Astrocyte (in vitro differentiated cells and primary cell): ENCODE measurements at regions not wholly inside any gene's neighbourhood (a gene's known extent, or its start where the extent isn't known, plus 50 kb on each side); places are given as distances from the start of the nearest gene placed in this dataset.
"Not testable (repeated sequence)": the region's sequence is repeated elsewhere in the genome, so short reads cannot be mapped to it uniquely, and the experiment has no call there.

ENCODE experiments used
- DNase-seq: peaks from one replicate; pipeline ENCODE4 v3.0.0-alpha.2; 2010; ENCODE audit warnings: low read depth
- FAIRE-seq: peaks from 2 replicates; lab custom pipeline; 2011; peaks lifted over from hg19 to GRCh38; lab: Jason Lieb, UNC
- H2AFZ ChIP-seq: 2 replicates; pipeline ENCODE4 v1.6.0; 2012; ENCODE audit warnings: low read depth, low read length, inconsistent platforms
- H3K27ac ChIP-seq: 2 replicates; pipeline ENCODE4 v1.5.1; 2011; ENCODE audit warnings: low read depth, low read length, inconsistent platforms
- H3K27me3 ChIP-seq: 2 replicates; pipeline ENCODE4 v1.6.0; 2011; ENCODE audit warnings: low read length, inconsistent platforms; ENCODE audit not compliant: insufficient read depth
- H3K36me3 ChIP-seq: 2 replicates; pipeline ENCODE4 v1.5.1; 2011; ENCODE audit warnings: low read length, inconsistent platforms; ENCODE audit not compliant: insufficient read depth
- H3K4me1 ChIP-seq: 2 replicates; pipeline ENCODE4 v1.5.1; 2011; ENCODE audit warnings: low read length, inconsistent platforms; ENCODE audit not compliant: insufficient read depth
- H3K4me2 ChIP-seq: 2 replicates; pipeline ENCODE4 v1.6.0; 2012; ENCODE audit warnings: low read length, inconsistent platforms
- H3K4me3 ChIP-seq: 2 replicates; pipeline ENCODE4 v1.5.1; 2011; ENCODE audit warnings: low read depth, mild to moderate bottlenecking, low read length, inconsistent platforms; ENCODE audit not compliant: insufficient read depth
- H3K79me2 ChIP-seq: 2 replicates; pipeline ENCODE4 v1.6.0; 2012; ENCODE audit warnings: mild to moderate bottlenecking, low read length, inconsistent platforms; ENCODE audit not compliant: insufficient read depth
- H3K9ac ChIP-seq: 2 replicates; pipeline ENCODE4 v1.6.0; 2012; ENCODE audit warnings: mild to moderate bottlenecking, low read length, inconsistent platforms
- H3K9me3 ChIP-seq: 2 replicates; pipeline ENCODE4 v1.5.1; 2012; ENCODE audit warnings: low read depth, mild to moderate bottlenecking, low read length, inconsistent platforms; ENCODE audit not compliant: insufficient read depth
- H4K20me1 ChIP-seq: 2 replicates; pipeline ENCODE4 v1.6.0; 2012; ENCODE audit warnings: low read length, inconsistent platforms; ENCODE audit not compliant: insufficient read depth
- H3K27ac Mint-ChIP-seq: one replicate; pipeline ENCODE4 v1.8.0; 2021; ENCODE audit warnings: mild to moderate bottlenecking, mixed read lengths; ENCODE audit not compliant: unreplicated experiment
- H3K27me3 Mint-ChIP-seq: one replicate; pipeline ENCODE4 v1.8.0; 2021; ENCODE audit warnings: low read depth, mixed read lengths; ENCODE audit not compliant: unreplicated experiment
- H3K36me3 Mint-ChIP-seq: one replicate; pipeline ENCODE4 v1.8.0; 2021; ENCODE audit warnings: low read depth, mixed read lengths; ENCODE audit not compliant: unreplicated experiment
- H3K4me1 Mint-ChIP-seq: one replicate; pipeline ENCODE4 v1.8.0; 2021; ENCODE audit warnings: low read depth, mixed read lengths; ENCODE audit not compliant: unreplicated experiment
- H3K4me3 Mint-ChIP-seq: one replicate; pipeline ENCODE4 v1.8.0; 2021; ENCODE audit warnings: mild to moderate bottlenecking, moderate library complexity, mixed read lengths; ENCODE audit not compliant: unreplicated experiment
- H3K9me3 Mint-ChIP-seq: one replicate; pipeline ENCODE4 v1.8.0; 2021; ENCODE audit warnings: mild to moderate bottlenecking, mixed read lengths; ENCODE audit not compliant: unreplicated experiment
- CTCF ChIP-seq: IDR thresholded peaks from 2 replicates; pipeline ENCODE4 v1.5.1; 2011; ENCODE audit warnings: low read depth, mild to moderate bottlenecking, inconsistent platforms, low read length, moderate library complexity; ENCODE audit not compliant: insufficient read depth
- EZH2 ChIP-seq: IDR thresholded peaks from 2 replicates; pipeline ENCODE4 v1.6.1; 2012; ENCODE audit warnings: mild to moderate bottlenecking, low read length, inconsistent platforms; ENCODE audit not compliant: insufficient read depth

GRCh38 chr13:37960427-37960826 is 90.9 kb upstream of the TRPC4 start:
- Histone ChIP-seq H3K9ac (no peak overlapping the region), H3K4me3 (no peak overlapping the region), H3K27ac (no peak overlapping the region), H3K36me3 (no peaks in the 10 kb centered on the region), H4K20me1 (no peaks in the 10 kb centered on the region), H2AFZ (no peak overlapping the region), H3K9me3 (no peaks in the 10 kb centered on the region), H3K4me2 (no peak overlapping the region), H3K27me3 (no peaks in the 10 kb centered on the region), H3K4me1 (no peaks in the 10 kb centered on the region), H3K79me2 (no peaks in the 10 kb centered on the region)
- Mint-ChIP-seq H3K27ac (no peak overlapping the region), H3K36me3 (no peaks in the 10 kb centered on the region), H3K9me3 (no peaks in the 10 kb centered on the region), H3K4me1 (no peaks in the 10 kb centered on the region), H3K27me3 (no peaks in the 10 kb centered on the region), H3K4me3 (no peak overlapping the region)
- DNase-seq (no peak), FAIRE-seq (no peak)
- TF ChIP-seq EZH2 (no peak), CTCF (peak; percentile 25)

- no peaks in the 10 kb centered on the region for H3K36me3 ChIP-seq
- no peaks in the 10 kb centered on the region for H4K20me1 ChIP-seq
- H3K27me3 ChIP-seq: no peaks in the 10 kb centered on the region
- H3K27ac ChIP-seq: no peak overlapping the region
- H3K79me2 ChIP-seq: no peaks in the 10 kb centered on the region
- H3K4me2 ChIP-seq: no peak overlapping the region
- no peak overlapping the region for H3K4me3 ChIP-seq
- Mint-ChIP-seq H3K4me1 (no peaks in the 10 kb centered on the region), H3K9me3 (no peaks in the 10 kb centered on the region), H3K36me3 (no peaks in the 10 kb centered on the region), H3K27ac (no peak overlapping the region), H3K27me3 (no peaks in the 10 kb centered on the region), H3K4me3 (no peak overlapping the region)
- no peak overlapping the region for H3K9ac ChIP-seq
- H3K4me1 ChIP-seq: no peaks in the 10 kb centered on the region
- DNase-seq: no peak
- no peak for TF ChIP-seq CTCF
- TF ChIP-seq EZH2: no peak
- no peak overlapping the region for H2AFZ ChIP-seq
- FAIRE-seq: no peak
- H3K9me3 ChIP-seq: no peaks in the 10 kb centered on the region
These were observed 89.7 kb upstream of the TRPC4 start for GRCh38 chr13:37959284-37959683.

- no peaks in the 10 kb centered on the region for H3K27me3 Mint-ChIP-seq
- FAIRE-seq (no peak), DNase-seq (no peak)
- no peaks in the 10 kb centered on the region for H3K4me1 Mint-ChIP-seq
- Histone ChIP-seq H3K9me3 (no peaks in the 10 kb centered on the region), H4K20me1 (no peaks in the 10 kb centered on the region), H2AFZ (no peak overlapping the region), H3K4me2 (no peak overlapping the region), H3K9ac (no peak overlapping the region), H3K79me2 (no peaks in the 10 kb centered on the region), H3K27ac (no peak overlapping the region), H3K27me3 (no peaks in the 10 kb centered on the region), H3K4me3 (no peak overlapping the region), H3K36me3 (no peaks in the 10 kb centered on the region), H3K4me1 (no peaks in the 10 kb centered on the region)
- H3K27ac Mint-ChIP-seq: no peak overlapping the region
- no peaks in the 10 kb centered on the region for H3K36me3 Mint-ChIP-seq
- TF ChIP-seq CTCF (no peak), EZH2 (no peak)
- no peaks in the 10 kb centered on the region for H3K9me3 Mint-ChIP-seq
- H3K4me3 Mint-ChIP-seq: no peak overlapping the region
These were observed 87.0 kb upstream of the TRPC4 start for GRCh38 chr13:37956536-37956935.

GRCh38 chr13:37954597-37954996 is 85.0 kb upstream of the TRPC4 start:
- not testable (repeated sequence) for H3K9ac ChIP-seq, H4K20me1 ChIP-seq, H3K27me3 ChIP-seq, FAIRE-seq, H3K27ac ChIP-seq, H3K9me3 Mint-ChIP-seq, H3K4me2 ChIP-seq, H3K36me3 ChIP-seq, H3K36me3 Mint-ChIP-seq, H3K4me1 Mint-ChIP-seq, DNase-seq, H3K27me3 Mint-ChIP-seq, H3K4me3 ChIP-seq, H3K9me3 ChIP-seq, H2AFZ ChIP-seq, H3K4me1 ChIP-seq, H3K4me3 Mint-ChIP-seq, H3K27ac Mint-ChIP-seq, H3K79me2 ChIP-seq
